OCI-LY1 (cell line): ENCODE measurements at regions not wholly inside any gene's neighbourhood (a gene's known extent, or its start where the extent isn't known, plus 50 kb on each side); places are given as distances from the start of the nearest gene placed in this dataset.

Experiments
- CTCF ChIP-seq: fragments of 200-600 bp; sonication (generic), shearing (Covaris generic); IDR thresholded peaks from 2 replicates; pipeline ENCODE4 v1.5.1; 2017; ENCODE audit warnings: mild to moderate bottlenecking, antibody characterized with exemption, low read length, moderate library complexity, mixed read lengths
- EZH2 ChIP-seq: fragments of 200-600 bp; sonication (generic), shearing (Covaris generic); IDR thresholded peaks from 2 replicates; pipeline ENCODE4 v1.8.0; 2017; ENCODE audit warnings: borderline replicate concordance, mixed run types, mild to moderate bottlenecking, antibody characterized with exemption, low read length, moderate library complexity, mixed read lengths

GRCh38 chr6:120173250-120173649 lies 823.7 kb upstream of the MAN1A1 start:
- TF ChIP-seq EZH2 (no peak), CTCF (no peak)
